SK-N-SH (cell line): ENCODE measurements at regions not wholly inside any gene's neighbourhood (a gene's known extent, or its start where the extent isn't known, plus 50 kb on each side); places are given as distances from the start of the nearest gene placed in this dataset.

Experiments
- CTCF ChIA-PET: fragments of 300-600, 350-600 bp; formaldehyde crosslinking; extraction: SDS; loops from one replicate; lab custom pipeline; 2021; lab: Yijun Ruan, JAX
- POLR2A ChIA-PET: fragments of 350-600 bp; sonication (Branson Sonifier 250); formaldehyde crosslinking; extraction: SDS; loops from one replicate; lab custom pipeline; 2020; ENCODE audit warnings: antibody characterized with exemption, inconsistent platforms; lab: Yijun Ruan, JAX
- DNase-seq: peaks from one replicate; pipeline ENCODE4 v3.0.0; 2012
- H2AFZ ChIP-seq: fragments of 200-600 bp; sonication (generic); 2 replicates; pipeline ENCODE4 v1.8.1; 2016; ENCODE audit warnings: antibody characterized with exemption, mild to moderate bottlenecking, low read depth
- H3F3A ChIP-seq: fragments of 200-600 bp; sonication (generic); replicated peaks from 2 replicates; pipeline ENCODE3; 2016; ENCODE audit warnings: antibody characterized with exemption, mild to moderate bottlenecking; ENCODE audit not compliant: insufficient read depth
- H3K27ac ChIP-seq, 2 experiments: fragments of 200-500 bp in 1 of 2; fragments of 200-600 bp in 1 of 2; sonication (Bioruptor generic) in 1 of 2; sonication (generic), shearing (Covaris generic) in 1 of 2; 2 replicates each; pipeline versions ENCODE4 v1.5.1 to v1.6.1; 2014 to 2016; ENCODE audit warnings: low read depth in 2 of 2, inconsistent platforms in 1 of 2, low read length in 1 of 2, mild to moderate bottlenecking in 1 of 2, mixed read lengths in 1 of 2
- H3K27me3 ChIP-seq: fragments of 200-600 bp; sonication (generic), shearing (Covaris generic); 2 replicates; pipeline ENCODE4 v1.6.1; 2016; ENCODE audit warnings: mixed run types; ENCODE audit not compliant: insufficient read depth
- H3K36me3 ChIP-seq, 2 experiments: fragments of 200-500 bp in 1 of 2; fragments of 200-600 bp in 1 of 2; sonication (Bioruptor generic) in 1 of 2; sonication (generic) in 1 of 2; replicated peaks in 1 of 2; 2 replicates each; pipeline versions ENCODE3 to v1.5.1; 2014 to 2016; ENCODE audit warnings: low read length in 1 of 2, mild to moderate bottlenecking in 1 of 2; ENCODE audit not compliant: insufficient read depth in 2 of 2, control insufficient read depth in 1 of 2
- H3K4me1 ChIP-seq, 2 experiments: fragments of 200-500 bp in 1 of 2; fragments of 200-600 bp in 1 of 2; sonication (Bioruptor generic) in 1 of 2; sonication (generic), shearing (Covaris generic) in 1 of 2; 2 replicates each; pipeline versions ENCODE4 v1.5.1 to v1.6.1; 2014 to 2016; ENCODE audit warnings: low read depth in 1 of 2, low read length in 1 of 2, mixed run types in 1 of 2; ENCODE audit not compliant: insufficient read depth in 2 of 2, control insufficient read depth in 1 of 2
- H3K4me2 ChIP-seq: fragments of 200-600 bp; sonication (generic), shearing (Covaris generic); 2 replicates; pipeline ENCODE4 v1.6.1; 2017; ENCODE audit warnings: mixed run types
- H3K4me3 ChIP-seq, 2 experiments: fragments of 200-500 bp in 1 of 2; fragments of 200-600 bp in 1 of 2; sonication (Bioruptor generic) in 1 of 2; sonication (generic), shearing (Covaris generic) in 1 of 2; 2 replicates each; pipeline versions ENCODE4 v1.5.1 to v1.8.1; 2014 to 2016; ENCODE audit warnings: low read depth in 2 of 2, inconsistent platforms in 1 of 2, low read length in 1 of 2, mild to moderate bottlenecking in 1 of 2, mixed read lengths in 1 of 2, moderate library complexity in 1 of 2
- H3K79me2 ChIP-seq: fragments of 200-600 bp; sonication (generic); 2 replicates; pipeline ENCODE4 v1.8.1; 2017; ENCODE audit warnings: mild to moderate bottlenecking; ENCODE audit not compliant: insufficient read depth
- H3K9ac ChIP-seq: fragments of 200-600 bp; sonication (generic); 2 replicates; pipeline ENCODE4 v1.6.1; 2017; ENCODE audit warnings: mixed run types
- H3K9me2 ChIP-seq: fragments of 200-600 bp; sonication (generic); 2 replicates; pipeline ENCODE4 v1.6.1; 2017; ENCODE audit warnings: mixed run types
- H3K9me3 ChIP-seq: fragments of 200-600 bp; sonication (generic); 2 replicates; pipeline ENCODE4 v1.6.1; 2017; ENCODE audit warnings: mixed run types, mild to moderate bottlenecking, moderate library complexity
- H4K20me1 ChIP-seq: fragments of 200-600 bp; sonication (generic); 2 replicates; pipeline ENCODE4 v1.6.1; 2017; ENCODE audit warnings: mild to moderate bottlenecking, mixed run types; ENCODE audit not compliant: insufficient read depth
- CHD2 ChIP-seq: fragments of 150-350 bp; IDR thresholded peaks from 2 replicates; pipeline ENCODE4 v1.6.1; 2018; ENCODE audit warnings: low read length; ENCODE audit not compliant: partially characterized antibody
- CTCF ChIP-seq: fragments of 200-600 bp; sonication (generic); IDR thresholded peaks from 2 replicates; pipeline ENCODE4 v1.6.1; 2017; ENCODE audit warnings: antibody characterized with exemption, mild to moderate bottlenecking, moderate library complexity
- ELF1 ChIP-seq: IDR thresholded peaks from 2 replicates; pipeline ENCODE4 v1.4.0; 2012
- EP300 ChIP-seq, 2 experiments: IDR thresholded peaks; 2 replicates each; pipeline versions ENCODE4 v1.4.0 to v1.6.1; 2012; ENCODE audit warnings: borderline replicate concordance in 1 of 2, low read depth in 1 of 2, low read length in 1 of 2
- EZH2phosphoT487 ChIP-seq: fragments of 200-600 bp; sonication (generic); IDR thresholded peaks from 2 replicates; pipeline ENCODE4 v1.6.1; 2017; ENCODE audit warnings: low read depth, mixed run types, mild to moderate bottlenecking, antibody characterized with exemption, moderate library complexity, borderline replicate concordance
- FOXJ3 ChIP-seq: sonication (generic); formaldehyde crosslinking; IDR thresholded peaks from 2 replicates; pipeline ENCODE4 v1.5.1; 2020; ENCODE audit warnings: mild to moderate bottlenecking, missing genetic modification reagents
- FOXM1 ChIP-seq: IDR thresholded peaks from 2 replicates; pipeline ENCODE4 v1.4.0; 2012; ENCODE audit warnings: low read depth, mild to moderate bottlenecking
- GABPA ChIP-seq: IDR thresholded peaks from 2 replicates; pipeline ENCODE4 v1.4.0; 2012; ENCODE audit warnings: low read depth, mild to moderate bottlenecking
- IRF3 ChIP-seq: fragments of 150-350 bp; IDR thresholded peaks from 2 replicates; pipeline ENCODE4 v1.6.1; 2016; ENCODE audit warnings: mild to moderate bottlenecking, low read depth, low read length
- JUND ChIP-seq: IDR thresholded peaks from 2 replicates; pipeline ENCODE4 v1.4.0; 2012
- MXI1 ChIP-seq: IDR thresholded peaks from 2 replicates; pipeline ENCODE4 v1.6.1; 2012; ENCODE audit warnings: mild to moderate bottlenecking, low read depth, low read length, improper control_type of control experiment
- NFIC ChIP-seq: IDR thresholded peaks from 2 replicates; pipeline ENCODE4 v1.4.0; 2012; ENCODE audit warnings: borderline replicate concordance
- RAD21 ChIP-seq: IDR thresholded peaks from 2 replicates; pipeline ENCODE4 v1.6.1; 2012; ENCODE audit warnings: mild to moderate bottlenecking, low read length
- REST ChIP-seq: IDR thresholded peaks from 2 replicates; pipeline ENCODE4 v1.6.1; 2012; ENCODE audit warnings: mild to moderate bottlenecking, low read depth, low read length, moderate library complexity
- SMC3 ChIP-seq: IDR thresholded peaks from 2 replicates; pipeline ENCODE4 v1.6.1; 2012; ENCODE audit warnings: low read depth, low read length, improper control_type of control experiment
- TCF12 ChIP-seq: IDR thresholded peaks from 2 replicates; pipeline ENCODE4 v1.4.0; 2012
- YY1 ChIP-seq: IDR thresholded peaks from 2 replicates; pipeline ENCODE4 v1.4.0; 2012; ENCODE audit warnings: low read depth, mild to moderate bottlenecking
- WGBS: methylation state at CpG from one replicate; pipeline ENCODE4 v1.1.6; 2017; ENCODE audit warnings: low lambda C conversion rate; 5-methylcytosine and 5-hydroxymethylcytosine counted together

GRCh38 chr22:48696371-48696770, 1131.3 kb downstream of the BRD1 start (continued):
- TF ChIP-seq SMC3 (no peak), TCF12 (no peak), FOXJ3 (no peak), ELF1 (no peak)
- TF ChIP-seq, all 33 proteins: peak for 0

DNA sequence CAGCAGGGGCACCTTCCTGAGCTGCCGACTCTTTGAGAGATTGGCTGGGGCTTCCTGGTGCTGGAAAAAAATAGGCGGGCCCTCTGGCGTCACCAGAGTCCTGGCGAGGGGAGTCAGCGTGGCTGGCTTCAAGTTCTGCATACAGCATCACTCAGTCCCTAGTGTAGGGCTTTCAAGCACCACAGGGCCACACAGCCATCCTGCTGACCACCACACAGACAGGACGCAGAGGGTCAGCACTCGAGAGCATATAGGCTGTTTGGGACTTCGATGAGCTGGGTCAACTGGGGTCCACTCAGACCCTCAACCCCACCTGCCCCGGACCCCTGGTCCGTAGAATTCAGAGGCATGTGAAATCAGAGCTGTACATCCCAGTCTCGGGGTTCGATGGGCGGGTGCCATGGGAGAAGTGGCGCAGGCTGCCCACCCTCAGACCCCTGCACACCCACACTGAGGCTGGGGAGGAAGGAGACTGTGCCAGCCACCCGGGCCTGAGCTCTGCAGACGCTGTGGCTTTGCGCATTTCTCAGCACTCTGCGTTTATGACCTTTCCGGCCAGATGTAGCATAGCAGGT, 1131.9 kb downstream of the BRD1 start:
- WGBS, result 31% methylated on average over 8 of the region's 19 CpGs
- ChIA-PET POLR2A (no interaction called here), CTCF (no interaction called here)
- no peaks in the 10 kb centered on the region for H3K9me3 ChIP-seq
- H3K27me3 ChIP-seq, result no peaks in the 10 kb centered on the region
- no peak overlapping the region for H3K9ac ChIP-seq
- no peak for DNase-seq
- H3K9me2 ChIP-seq, result no peaks in the 10 kb centered on the region
- no peak overlapping the region for H3K27ac ChIP-seq
- TF ChIP-seq YY1 (no peak), SMC3 (no peak), JUND (no peak), MXI1 (no peak), CHD2 (no peak), GABPA (no peak), CTCF (no peak)
- no peak overlapping the region for H3K4me3 ChIP-seq
- H2AFZ ChIP-seq, result no peak overlapping the region
- H3F3A ChIP-seq, result no peaks in the 10 kb centered on the region
- H3K79me2 ChIP-seq, result no peaks in the 10 kb centered on the region
- no peaks in the 10 kb centered on the region; a peak in 1 of 4 replicates for H3K4me1 ChIP-seq
- no peaks in the 10 kb centered on the region for H3K36me3 ChIP-seq
- H4K20me1 ChIP-seq, result no peaks in the 10 kb centered on the region
- no peak overlapping the region for H3K4me2 ChIP-seq

DNA sequence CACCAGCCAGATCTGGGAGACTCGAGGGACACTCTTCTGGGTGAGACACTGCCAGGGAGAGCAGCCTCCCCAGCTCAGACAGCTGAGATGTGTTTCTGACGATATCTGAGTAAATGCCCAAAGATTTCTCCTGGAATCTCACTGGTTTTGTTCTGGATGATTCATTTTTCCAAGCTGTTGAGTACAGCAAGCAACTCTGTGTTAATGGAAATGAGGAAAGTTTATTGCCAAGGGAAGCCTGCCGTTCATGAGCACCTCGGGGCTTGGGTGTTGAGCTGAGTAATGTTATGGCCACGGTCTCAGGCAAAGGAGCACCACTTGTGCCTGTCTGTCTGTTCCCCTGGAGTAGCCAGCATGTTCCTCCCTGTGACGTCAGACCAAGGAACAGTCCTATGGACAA, 1132.4 kb downstream of the BRD1 start:
- no peaks in the 10 kb centered on the region for H4K20me1 ChIP-seq
- H3K4me3 ChIP-seq, result no peak overlapping the region
- H3K79me2 ChIP-seq, result no peaks in the 10 kb centered on the region
- CTCF ChIA-PET, result no interaction called here
- no peak overlapping the region for H2AFZ ChIP-seq
- no peak overlapping the region for H3K27ac ChIP-seq
- H3K9me2 ChIP-seq, result no peaks in the 10 kb centered on the region
- POLR2A ChIA-PET, result no interaction called here
- H3K27me3 ChIP-seq, result no peaks in the 10 kb centered on the region
- H3K4me1 ChIP-seq, result no peaks in the 10 kb centered on the region; a peak in 1 of 4 replicates
- no peaks in the 10 kb centered on the region for H3F3A ChIP-seq
- DNase-seq, result no peak
- H3K9me3 ChIP-seq, result no peaks in the 10 kb centered on the region
- H3K4me2 ChIP-seq, result no peak overlapping the region
- WGBS, result 6% methylated on average over 2 of the region's 6 CpGs
- H3K36me3 ChIP-seq, result no peaks in the 10 kb centered on the region
- no peak overlapping the region for H3K9ac ChIP-seq
- TF ChIP-seq EP300 (IDR thresholded peaks at IDR 0.05; ENCODE audit: borderline replicate concordance in 1 of 2, low read depth in 1 of 2, low read length in 1 of 2) (no peak), CTCF (no peak), FOXJ3 (no peak), TCF12 (no peak), FOXM1 (no peak), REST (no peak), NFIC (no peak), RAD21 (no peak), IRF3 (no peak), MXI1 (no peak), EZH2phosphoT487 (no peak), ELF1 (no peak)
